ENCODE measurements at regions not wholly inside any gene's neighbourhood (a gene's known extent, or its start where the extent isn't known, plus 50 kb on each side); places are given as distances from the start of the nearest gene placed in this dataset.

GRCh38 chr2:8540552-8541055, 141.3 kb upstream of the ID2 start:
- no peak for DNase-seq

GRCh38 chr2:8541223-8541622, 140.6 kb upstream of the ID2 start:
- no peak for DNase-seq

- DNase-seq = no peak
Observed at GRCh38 chr2:8541636-8542035, 140.2 kb upstream of the ID2 start.

GRCh38 chr2:8542381-8543059, 139.3 kb upstream of the ID2 start:
- no peak for DNase-seq

- DNase-seq = no peak
Observed at GRCh38 chr2:8543060-8543382, 138.8 kb upstream of the ID2 start.

- DNase-seq = no peak
Observed at GRCh38 chr2:8543383-8544170, 138.3 kb upstream of the ID2 start.

GRCh38 chr2:8544171-8544785, 137.6 kb upstream of the ID2 start:
- DNase-seq = no peak

- DNase-seq = no peak
Observed at GRCh38 chr2:8544786-8545694, 136.8 kb upstream of the ID2 start.

GRCh38 chr2:8545695-8546611, 135.9 kb upstream of the ID2 start:
- no peak for DNase-seq

GRCh38 chr2:8546612-8547283, 135.1 kb upstream of the ID2 start:
- no peak for DNase-seq

- no peak for DNase-seq
Observed at GRCh38 chr2:8547284-8548064, 134.4 kb upstream of the ID2 start.

GRCh38 chr2:8548065-8548618, 133.7 kb upstream of the ID2 start:
- no peak for DNase-seq

- DNase-seq = no peak
Observed at GRCh38 chr2:8548619-8549150, 133.2 kb upstream of the ID2 start.

GRCh38 chr2:8549273-8549922, 132.5 kb upstream of the ID2 start:
- no peak for DNase-seq

GRCh38 chr2:8549942-8550341, 131.9 kb upstream of the ID2 start:
- no peak for DNase-seq

- no peak for DNase-seq
Observed at GRCh38 chr2:8550481-8550880, 131.4 kb upstream of the ID2 start.

GRCh38 chr2:8550937-8551621, 130.8 kb upstream of the ID2 start:
- DNase-seq = no peak

GRCh38 chr2:8551622-8552074, 130.2 kb upstream of the ID2 start:
- DNase-seq = no peak

Measured in NCI-H1105 (cell line).